ENCODE measurements at regions not wholly inside any gene's neighbourhood (a gene's known extent, or its start where the extent isn't known, plus 50 kb on each side); places are given as distances from the start of the nearest gene placed in this dataset.

DNA sequence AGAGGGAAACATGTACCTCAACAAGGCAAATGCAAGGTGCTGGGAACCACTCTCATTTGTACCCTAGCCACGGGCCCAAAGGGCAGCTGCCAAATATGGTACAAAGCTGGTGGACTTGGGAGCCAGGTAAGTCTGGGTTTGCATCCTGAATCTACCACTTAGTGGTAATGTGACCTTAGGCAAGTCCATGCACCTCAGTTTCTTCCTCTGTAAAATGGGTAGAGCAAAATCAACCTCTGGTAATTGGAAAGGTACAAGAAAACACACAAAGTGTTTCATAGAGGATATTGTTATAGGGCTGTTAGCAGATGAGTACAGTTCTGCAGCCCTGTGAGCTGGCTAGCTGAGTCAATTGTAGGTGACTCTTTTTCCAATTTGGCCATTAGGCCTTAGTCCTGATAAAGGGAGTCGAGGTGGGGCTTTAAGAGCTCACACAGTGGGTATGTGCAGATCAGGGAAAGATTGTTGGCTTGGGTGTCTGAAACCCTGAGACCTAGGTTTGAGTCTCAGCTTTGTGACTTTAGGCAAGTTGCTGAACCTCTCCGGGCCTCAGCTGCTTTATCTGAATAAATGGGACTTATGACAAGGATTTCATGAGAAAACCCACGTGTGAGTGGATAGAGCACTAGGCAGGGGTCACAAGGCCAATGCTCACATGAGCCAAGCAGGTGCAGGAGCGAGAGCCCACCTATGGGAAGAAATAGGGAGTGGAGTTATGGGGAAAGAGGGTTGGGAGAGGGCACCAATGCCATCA, 121.3 kb upstream of the GDF10 start:
- TF ChIP-seq, protein P1, sequence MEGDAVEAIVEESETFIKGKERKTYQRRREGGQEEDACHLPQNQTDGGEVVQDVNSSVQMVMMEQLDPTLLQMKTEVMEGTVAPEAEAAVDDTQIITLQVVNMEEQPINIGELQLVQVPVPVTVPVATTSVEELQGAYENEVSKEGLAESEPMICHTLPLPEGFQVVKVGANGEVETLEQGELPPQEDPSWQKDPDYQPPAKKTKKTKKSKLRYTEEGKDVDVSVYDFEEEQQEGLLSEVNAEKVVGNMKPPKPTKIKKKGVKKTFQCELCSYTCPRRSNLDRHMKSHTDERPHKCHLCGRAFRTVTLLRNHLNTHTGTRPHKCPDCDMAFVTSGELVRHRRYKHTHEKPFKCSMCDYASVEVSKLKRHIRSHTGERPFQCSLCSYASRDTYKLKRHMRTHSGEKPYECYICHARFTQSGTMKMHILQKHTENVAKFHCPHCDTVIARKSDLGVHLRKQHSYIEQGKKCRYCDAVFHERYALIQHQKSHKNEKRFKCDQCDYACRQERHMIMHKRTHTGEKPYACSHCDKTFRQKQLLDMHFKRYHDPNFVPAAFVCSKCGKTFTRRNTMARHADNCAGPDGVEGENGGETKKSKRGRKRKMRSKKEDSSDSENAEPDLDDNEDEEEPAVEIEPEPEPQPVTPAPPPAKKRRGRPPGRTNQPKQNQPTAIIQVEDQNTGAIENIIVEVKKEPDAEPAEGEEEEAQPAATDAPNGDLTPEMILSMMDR (conservative IDR thresholded peaks at IDR 0.05 in 1 of 2, IDR thresholded peaks at IDR 0.05 in 1 of 2; ENCODE audit: low read depth in 1 of 2, low read length in 2 of 2): no peak
- TF ChIP-seq EZH2 (IDR thresholded peaks at IDR 0.05; ENCODE audit: low read length, missing control alignments): no peak

Data from fibroblast of lung (primary cell).